HUES64 (cell line): ENCODE measurements at regions not wholly inside any gene's neighbourhood (a gene's known extent, or its start where the extent isn't known, plus 50 kb on each side); places are given as distances from the start of the nearest gene placed in this dataset.
"Not testable (repeated sequence)": the region's sequence is repeated elsewhere in the genome, so short reads cannot be mapped to it uniquely, and the experiment has no call there.

Experiments used
- H3K27ac ChIP-seq: 2 replicates; pipeline ENCODE4 v1.7.0; 2013; ENCODE audit warnings: low read depth, low read length, inconsistent platforms
- H3K27me3 ChIP-seq: 2 replicates; pipeline ENCODE4 v1.6.1; 2013; ENCODE audit warnings: mild to moderate bottlenecking, low read length; ENCODE audit not compliant: insufficient read depth
- H3K36me3 ChIP-seq: 2 replicates; pipeline ENCODE4 v1.6.1; 2013; ENCODE audit warnings: mild to moderate bottlenecking, low read length; ENCODE audit not compliant: insufficient read depth
- H3K4me1 ChIP-seq: 2 replicates; pipeline ENCODE4 v1.6.1; 2013; ENCODE audit warnings: mild to moderate bottlenecking, low read length, moderate library complexity; ENCODE audit not compliant: insufficient read depth
- H3K4me3 ChIP-seq: 2 replicates; pipeline ENCODE4 v1.5.1; 2013; ENCODE audit warnings: mild to moderate bottlenecking, low read length, moderate library complexity
- H3K9ac ChIP-seq: 2 replicates; pipeline ENCODE4 v1.6.1; 2013; ENCODE audit warnings: mild to moderate bottlenecking, low read depth, low read length
- H3K9me3 ChIP-seq: 2 replicates; pipeline ENCODE4 v1.6.1; 2013; ENCODE audit warnings: low read depth, low read length; ENCODE audit not compliant: insufficient read depth
- WGBS: fragments of 150-250, 120-280 bp; methylation state at CpG from one replicate; pipeline ENCODE4 v1.1.7; 2013; ENCODE audit warnings: missing lambda C conversion rate; 5-methylcytosine and 5-hydroxymethylcytosine counted together

DNA sequence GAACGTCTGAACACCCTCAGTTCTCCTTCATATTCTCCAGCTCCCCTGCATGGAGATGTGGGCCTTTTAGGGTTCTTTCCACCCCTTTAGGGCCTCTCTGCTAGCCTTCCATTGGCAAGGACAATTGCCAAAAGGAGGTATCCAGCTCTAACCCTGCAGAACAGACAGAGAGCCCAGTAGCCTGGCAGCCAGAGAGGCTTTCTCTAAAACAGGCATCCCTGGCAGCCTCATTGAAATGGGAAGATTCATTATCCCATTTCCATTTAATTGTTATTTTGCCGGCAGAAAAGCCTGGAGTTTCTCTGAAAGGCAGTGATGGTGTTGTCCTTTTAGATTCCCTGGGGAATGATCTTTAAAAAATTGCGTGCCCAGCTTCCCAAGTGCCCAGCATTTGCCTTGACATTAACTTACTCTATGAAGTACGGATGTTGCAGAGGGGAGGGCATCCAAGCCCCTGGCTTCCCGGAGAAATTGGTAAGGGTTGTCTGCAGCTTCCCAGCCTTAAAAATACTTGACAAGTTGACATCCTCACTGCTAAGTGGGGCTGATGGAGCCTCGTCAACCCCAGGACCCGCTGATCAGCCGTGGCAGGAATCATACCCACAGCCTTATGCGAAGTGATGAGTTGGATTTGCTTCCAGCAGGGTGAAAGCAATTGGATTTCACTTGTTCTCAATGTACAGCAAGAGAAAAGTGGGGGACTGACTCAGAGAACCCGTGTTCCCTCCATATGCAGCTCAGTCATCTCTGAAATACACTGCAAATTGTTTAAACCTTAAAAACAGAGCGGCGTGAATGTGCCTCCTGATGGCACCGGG is 244.1 kb downstream of the CRLF2 start:
- Histone ChIP-seq H3K9me3 (no peaks in the 10 kb centered on the region), H3K27ac (no peak overlapping the region), H3K4me3 (no peak overlapping the region), H3K27me3 (no peaks in the 10 kb centered on the region), H3K4me1 (no peaks in the 10 kb centered on the region), H3K36me3 (no peaks in the 10 kb centered on the region), H3K9ac (no peak overlapping the region)
- WGBS: 90% methylated on average over 13 of the region's 13 CpGs

DNA sequence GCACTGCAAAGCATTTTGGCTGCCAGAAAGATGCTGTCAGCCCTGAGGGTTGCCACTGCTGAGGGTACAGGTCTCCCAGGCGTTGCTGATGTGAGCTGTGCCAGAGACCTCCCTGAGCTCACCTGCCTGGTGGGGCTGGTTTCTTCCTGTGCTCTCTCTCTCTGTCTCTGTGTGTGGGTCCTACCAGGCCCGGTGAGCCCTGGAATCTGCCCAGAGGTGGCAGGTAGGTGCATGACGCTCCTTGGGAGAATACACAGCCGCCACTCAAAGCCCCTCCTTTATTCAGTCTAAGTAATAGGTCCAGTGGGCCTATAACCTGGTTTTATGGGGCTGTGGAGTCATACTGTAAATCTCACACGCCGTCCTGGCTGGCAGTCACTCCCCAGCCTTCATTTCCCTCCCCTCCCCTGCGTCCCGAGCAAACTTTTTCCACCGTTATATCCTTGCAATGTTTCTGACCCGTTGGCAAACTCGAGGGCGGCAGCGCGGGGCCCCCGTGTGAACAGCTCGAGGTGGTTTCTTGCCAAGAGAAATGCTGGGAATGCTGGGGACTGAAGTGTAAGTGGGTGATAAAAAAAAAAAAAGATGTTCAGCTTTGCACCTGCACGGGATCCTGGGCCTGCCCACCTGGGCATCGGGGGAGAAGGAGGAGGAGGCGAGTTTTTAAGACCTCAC is 245.9 kb downstream of the CRLF2 start:
- Histone ChIP-seq H3K27ac (no peak overlapping the region), H3K9me3 (no peaks in the 10 kb centered on the region), H3K27me3 (no peaks in the 10 kb centered on the region), H3K36me3 (no peaks in the 10 kb centered on the region), H3K4me3 (no peak overlapping the region), H3K9ac (no peak overlapping the region), H3K4me1 (no peaks in the 10 kb centered on the region)
- WGBS: 91% methylated on average over 19 of the region's 19 CpGs

DNA sequence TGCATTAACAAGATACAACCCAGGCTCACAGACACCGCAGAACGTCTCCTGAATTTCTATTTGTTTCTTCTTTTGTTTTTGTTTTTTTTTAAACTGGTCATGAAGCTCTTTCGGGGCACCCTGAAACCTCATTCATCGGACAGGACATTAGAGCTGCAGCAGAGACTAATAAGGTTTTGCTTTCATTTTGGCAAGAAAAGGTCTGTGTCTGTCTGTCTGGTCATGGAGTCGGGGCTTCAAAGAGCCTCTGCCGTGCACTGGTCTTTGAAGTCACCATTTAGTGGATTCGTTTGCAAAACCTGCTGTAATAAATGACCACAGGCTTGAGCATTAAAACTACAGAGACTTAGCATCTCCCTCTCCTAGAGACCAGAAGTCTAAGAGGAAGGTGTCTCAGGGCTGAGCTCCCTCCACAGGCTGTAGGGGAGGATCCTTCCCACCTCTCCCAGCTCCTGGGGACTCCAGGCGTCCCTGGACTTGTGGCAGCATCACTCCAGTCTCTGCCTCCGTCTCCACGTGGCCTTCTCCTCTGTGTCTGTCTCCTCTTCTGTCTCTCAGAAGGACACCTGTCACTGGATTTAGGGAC is 247.5 kb downstream of the CRLF2 start:
- 68% methylated on average over 10 of the region's 10 CpGs for WGBS
- Histone ChIP-seq H3K27me3 (no peaks in the 10 kb centered on the region), H3K4me3 (no peak overlapping the region), H3K9ac (no peak overlapping the region), H3K9me3 (no peaks in the 10 kb centered on the region), H3K27ac (no peak overlapping the region), H3K36me3 (no peaks in the 10 kb centered on the region), H3K4me1 (peaks cover 8% of the 10 kb centered on the region)

DNA sequence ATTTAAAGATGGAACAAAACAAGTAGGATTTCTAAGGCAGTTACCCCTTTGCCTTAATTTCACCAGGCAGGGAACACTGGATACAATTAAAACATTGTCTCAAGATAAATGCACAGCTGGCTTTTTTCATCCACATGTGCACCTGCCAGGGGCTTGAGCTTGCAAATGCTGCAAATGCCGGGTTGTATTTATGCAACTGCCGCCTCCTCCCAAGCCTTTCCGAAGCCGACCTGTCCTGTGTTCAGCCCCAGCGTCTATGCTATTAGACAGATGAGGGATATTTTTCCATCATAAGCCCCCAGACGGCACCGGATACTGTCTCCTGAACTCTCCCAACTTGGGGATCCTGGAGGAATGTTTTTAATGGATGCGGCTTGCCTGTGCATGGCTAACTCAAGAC is 251.6 kb downstream of the CRLF2 start:
- 84% methylated on average over 8 of the region's 8 CpGs for WGBS
- H3K36me3 ChIP-seq: no peaks in the 10 kb centered on the region
- no peak overlapping the region for H3K9ac ChIP-seq
- H3K27ac ChIP-seq: no peak overlapping the region
- H3K4me3 ChIP-seq: no peak overlapping the region
- no peaks in the 10 kb centered on the region for H3K27me3 ChIP-seq
- H3K9me3 ChIP-seq: no peaks in the 10 kb centered on the region
- H3K4me1 ChIP-seq: peaks cover 16% of the 10 kb centered on the region

DNA sequence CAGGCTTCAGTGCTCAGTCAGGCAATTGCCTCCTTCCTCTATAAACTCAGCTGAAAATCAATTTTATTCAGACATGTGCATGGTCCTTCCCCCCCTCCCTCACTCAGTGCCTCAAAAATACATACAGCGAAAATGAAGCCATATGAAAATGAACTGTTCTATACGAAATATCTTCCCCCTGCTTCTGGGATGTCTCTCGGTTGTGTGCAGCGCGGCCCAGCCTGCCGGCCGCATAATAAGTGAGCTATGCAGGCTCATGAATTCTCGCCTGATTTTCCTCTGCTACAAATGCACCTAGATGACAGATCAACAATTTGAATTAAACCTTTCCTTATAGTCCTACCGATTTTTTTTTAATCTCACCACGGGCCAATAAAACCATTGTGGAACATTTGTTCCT is 252.9 kb downstream of the CRLF2 start:
- no peaks in the 10 kb centered on the region for H3K36me3 ChIP-seq
- H3K4me3 ChIP-seq: no peak overlapping the region
- H3K9me3 ChIP-seq: no peaks in the 10 kb centered on the region
- no peak overlapping the region for H3K27ac ChIP-seq
- H3K9ac ChIP-seq: no peak overlapping the region
- WGBS: 90% methylated on average over 10 of the region's 10 CpGs
- H3K27me3 ChIP-seq: no peaks in the 10 kb centered on the region
- H3K4me1 ChIP-seq: peaks cover 16% of the 10 kb centered on the region

DNA sequence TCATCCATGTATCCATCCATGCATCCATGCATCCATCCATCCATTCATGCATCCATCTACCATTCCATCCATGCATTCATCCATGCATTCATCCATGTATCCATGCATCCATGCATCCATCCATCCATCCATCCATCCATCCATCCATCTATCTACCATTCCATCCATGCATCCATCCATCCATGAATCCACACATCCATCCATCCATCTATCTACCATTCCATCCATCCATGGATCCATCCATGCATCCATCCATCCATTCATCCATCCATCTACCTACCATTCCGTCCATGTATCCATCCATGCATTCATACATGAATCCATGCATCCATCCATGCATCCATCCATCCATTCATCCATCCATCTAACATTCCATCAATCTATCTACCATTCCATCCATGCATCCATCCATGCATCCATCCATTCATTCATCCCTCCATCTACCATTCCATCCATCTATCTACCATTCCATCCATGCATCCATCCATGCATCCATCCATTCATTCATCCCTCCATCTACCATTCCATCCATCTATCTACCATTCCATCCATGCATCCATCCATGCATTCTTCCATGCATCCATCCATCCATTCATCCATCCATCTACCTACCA is 257.2 kb downstream of the CRLF2 start:
- H3K9me3 ChIP-seq, H3K4me3 ChIP-seq, H3K9ac ChIP-seq, H3K36me3 ChIP-seq, H3K27me3 ChIP-seq, H3K27ac ChIP-seq: not testable (repeated sequence)
- WGBS: 85% methylated on average over 1 of the region's 1 CpG
- H3K4me1 ChIP-seq: peaks cover 11% of the 10 kb centered on the region

DNA sequence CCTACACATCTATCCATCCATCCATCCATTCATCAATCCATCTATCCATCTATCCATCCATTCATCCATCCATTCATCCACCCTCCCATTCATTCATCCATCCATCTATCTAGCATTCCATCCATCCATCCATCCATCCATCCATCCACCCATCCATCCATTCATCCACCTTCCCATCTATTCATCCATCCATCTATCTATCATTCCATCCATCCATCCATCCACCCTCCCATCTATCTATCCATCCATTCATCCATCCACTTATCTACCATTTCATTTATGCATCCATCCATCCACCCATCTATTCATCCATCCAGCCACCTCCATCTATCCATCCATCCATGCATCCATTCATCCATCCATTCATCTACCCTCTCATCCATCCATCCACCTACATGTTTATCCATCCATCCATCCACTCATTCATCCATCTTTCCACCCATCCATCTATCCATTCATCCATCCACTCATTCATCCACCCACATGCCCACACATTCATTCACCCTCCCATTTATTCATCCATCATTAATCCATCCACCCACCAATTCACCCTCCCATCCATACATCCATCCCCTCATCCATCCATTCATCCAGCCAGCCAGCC is 258.5 kb downstream of the CRLF2 start:
- H3K27me3 ChIP-seq: no peaks in the 10 kb centered on the region
- H3K9me3 ChIP-seq: no peaks in the 10 kb centered on the region
- H3K4me1 ChIP-seq: peaks cover 2% of the 10 kb centered on the region; the same call in 1 of the 2 replicates
- no peaks in the 10 kb centered on the region for H3K36me3 ChIP-seq
- H3K4me3 ChIP-seq: no peak overlapping the region
- no peak overlapping the region for H3K9ac ChIP-seq
- H3K27ac ChIP-seq: no peak overlapping the region

DNA sequence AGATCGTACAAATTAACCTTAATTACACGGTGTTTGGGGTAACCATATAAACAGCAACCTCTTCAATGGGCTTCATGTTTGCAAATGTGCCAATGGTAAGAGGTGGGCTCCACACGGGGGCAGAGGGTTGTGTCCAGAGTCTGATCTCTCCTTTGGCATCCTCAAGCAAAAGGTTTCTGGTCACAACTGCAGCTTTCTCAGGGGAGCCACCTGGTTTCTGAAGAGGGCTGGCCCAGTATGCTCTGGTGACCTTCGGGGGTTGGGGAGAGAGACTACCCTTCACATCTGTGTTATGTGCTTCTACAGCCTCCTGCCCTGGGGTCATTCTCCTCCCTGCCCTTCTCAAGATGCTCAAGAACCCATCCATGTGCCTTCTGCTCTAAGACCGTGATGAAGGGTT is 259.6 kb downstream of the CRLF2 start:
- no peak overlapping the region for H3K9ac ChIP-seq
- H3K9me3 ChIP-seq: no peaks in the 10 kb centered on the region
- WGBS: 94% methylated on average over 5 of the region's 5 CpGs
- no peaks in the 10 kb centered on the region for H3K36me3 ChIP-seq
- no peaks in the 10 kb centered on the region for H3K27me3 ChIP-seq
- no peaks in the 10 kb centered on the region for H3K4me1 ChIP-seq
- no peak overlapping the region for H3K4me3 ChIP-seq
- no peak overlapping the region for H3K27ac ChIP-seq

DNA sequence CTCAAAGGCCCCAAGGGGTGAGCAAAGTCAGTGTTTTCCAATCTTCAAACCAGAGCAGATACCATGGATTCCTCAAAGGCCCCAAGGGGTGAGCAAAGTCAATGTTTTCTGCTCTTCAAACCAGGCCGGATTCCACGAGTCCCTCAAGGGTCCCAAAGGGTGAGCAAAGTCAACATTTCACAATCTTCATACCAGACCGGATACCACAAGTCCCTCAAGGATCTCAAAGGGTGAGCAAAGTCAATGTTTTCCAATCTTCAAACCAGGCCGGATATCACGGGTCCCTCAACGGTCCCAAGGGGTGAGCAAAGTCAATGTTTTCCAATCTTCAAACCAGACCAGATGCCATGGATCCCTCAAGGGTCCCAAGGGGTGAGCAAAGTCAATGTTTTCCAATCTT is 265.2 kb downstream of the CRLF2 start:
- H3K4me1 ChIP-seq, H3K4me3 ChIP-seq, H3K9ac ChIP-seq, H3K36me3 ChIP-seq, H3K9me3 ChIP-seq, H3K27ac ChIP-seq, H3K27me3 ChIP-seq: not testable (repeated sequence)
- WGBS: 88% methylated on average over 6 of the region's 6 CpGs

DNA sequence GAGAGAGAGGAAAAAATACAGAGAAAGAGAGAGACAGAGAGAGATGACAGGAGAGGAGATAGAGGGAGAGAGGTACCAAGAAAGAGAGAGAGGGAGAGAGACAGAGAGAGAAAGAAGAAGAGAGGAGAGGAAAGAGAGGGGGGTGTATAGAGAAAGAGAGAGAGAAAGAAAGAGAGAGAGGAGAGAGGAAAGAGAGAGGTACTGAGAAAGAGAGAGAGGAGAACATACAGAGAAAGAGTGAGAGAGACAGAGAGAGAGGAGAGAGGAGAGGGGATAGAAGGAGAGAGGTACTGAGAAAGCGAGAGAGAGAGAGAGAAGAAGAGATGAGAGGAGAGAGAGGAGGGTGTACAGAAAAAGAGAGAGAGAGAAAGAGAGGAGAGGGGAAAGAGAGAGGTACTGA is 269.4 kb downstream of the CRLF2 start:
- H3K9me3 ChIP-seq: no peaks in the 10 kb centered on the region
- H3K27me3 ChIP-seq: peaks cover 6% of the 10 kb centered on the region
- no peaks in the 10 kb centered on the region for H3K36me3 ChIP-seq
- WGBS: 47% methylated on average over 1 of the region's 1 CpG
- no peaks in the 10 kb centered on the region; the same call in 1 of the 2 replicates for H3K4me1 ChIP-seq
- no peak overlapping the region for H3K27ac ChIP-seq
- no peak overlapping the region for H3K4me3 ChIP-seq
- no peak overlapping the region for H3K9ac ChIP-seq

DNA sequence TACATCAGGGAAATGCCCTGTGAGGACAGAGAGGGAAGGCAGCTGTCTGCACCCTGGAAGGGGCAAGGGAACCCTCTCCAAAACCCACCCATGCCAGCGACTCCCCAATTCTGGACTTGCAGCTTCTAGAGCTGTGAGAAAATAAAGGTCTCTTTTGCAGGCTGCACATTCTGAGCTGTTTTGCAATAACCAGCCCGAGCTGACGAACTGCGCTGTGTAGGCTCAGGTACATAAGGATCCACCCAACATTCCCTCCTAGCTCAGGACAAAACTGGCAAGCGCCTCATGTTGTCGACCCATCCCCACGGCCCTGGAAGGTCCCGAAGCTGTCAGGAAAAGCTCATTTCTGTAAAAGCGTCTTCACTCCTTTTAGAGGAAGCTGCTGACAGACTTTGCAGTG is 271.8 kb downstream of the CRLF2 start:
- Histone ChIP-seq H3K9me3 (no peaks in the 10 kb centered on the region), H3K4me1 (no peaks in the 10 kb centered on the region; the same call in 1 of the 2 replicates), H3K27ac (no peak overlapping the region), H3K36me3 (no peaks in the 10 kb centered on the region), H3K4me3 (no peak overlapping the region), H3K9ac (no peak overlapping the region), H3K27me3 (peaks cover 6% of the 10 kb centered on the region)
- WGBS: 84% methylated on average over 9 of the region's 9 CpGs
